ENCODE measurements at regions not wholly inside any gene's neighbourhood (a gene's known extent, or its start where the extent isn't known, plus 50 kb on each side); places are given as distances from the start of the nearest gene placed in this dataset.

DNA sequence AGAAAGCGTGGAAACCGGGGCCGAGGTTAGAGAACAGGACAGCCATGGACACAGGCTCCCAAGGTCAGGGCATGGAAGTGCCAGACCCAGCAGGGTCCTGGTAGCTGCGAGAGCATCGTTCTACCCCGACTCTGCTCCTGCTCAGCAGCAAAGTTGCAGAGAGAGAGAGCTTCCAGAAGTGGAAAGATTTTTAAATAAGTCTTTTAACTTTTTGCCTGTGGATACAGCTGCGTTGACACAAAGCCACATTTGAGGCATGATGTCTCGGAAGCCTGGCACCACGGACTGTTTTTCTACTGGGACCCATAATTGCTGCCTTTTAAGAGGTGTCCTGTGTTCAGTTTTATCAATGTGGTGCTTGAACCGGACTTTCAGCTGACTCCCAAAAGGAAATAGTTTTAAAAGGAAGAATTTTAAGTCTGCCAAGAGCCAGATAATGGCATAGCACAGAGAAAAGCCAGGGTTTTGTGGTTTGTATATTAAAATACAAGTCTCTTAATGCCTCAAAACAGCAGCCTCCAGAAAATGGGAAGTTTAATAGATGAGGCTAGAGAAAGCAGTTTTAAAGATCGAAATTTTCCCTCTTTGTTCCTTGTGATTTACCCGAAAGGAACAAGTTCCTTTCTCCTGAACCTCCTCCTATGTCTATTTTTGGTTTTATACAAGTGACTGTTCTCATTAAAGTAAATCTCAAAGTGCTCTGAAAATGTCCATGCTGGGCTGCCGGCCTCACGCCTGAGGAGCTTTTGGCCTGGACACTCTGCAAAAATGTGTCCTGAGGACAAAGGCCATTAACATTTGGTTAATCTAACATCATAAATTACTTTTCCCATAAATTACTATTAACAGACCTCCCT, 91.5 kb downstream of the RIN2 start:
- Mint-ChIP-seq H3K9me3 (peaks cover 5% of the 10 kb centered on the region), H3K27me3 (peaks cover 28% of the 10 kb centered on the region), H3K4me3 (no peak overlapping the region), H3K36me3 (no peaks in the 10 kb centered on the region), H3K27ac (no peak overlapping the region), H3K4me1 (no peaks in the 10 kb centered on the region)
- no peak for ATAC-seq

DNA sequence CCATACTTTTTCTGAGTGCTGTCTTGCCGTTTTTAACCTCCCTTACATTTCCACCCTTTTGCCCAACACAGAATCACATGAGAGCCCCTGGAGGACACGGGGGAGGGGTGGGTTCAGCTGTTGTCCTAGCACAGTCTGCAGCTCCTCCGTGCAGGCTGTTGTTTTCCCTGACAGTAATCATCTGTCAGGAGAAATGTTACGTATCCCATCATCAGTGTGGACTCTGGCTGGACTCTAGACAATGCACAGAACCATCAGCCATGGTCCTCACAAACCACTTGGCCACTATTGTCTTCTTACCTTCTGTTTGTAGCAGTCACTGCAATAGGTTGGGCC, 92.1 kb downstream of the RIN2 start:
- Mint-ChIP-seq H3K27ac (no peak overlapping the region), H3K36me3 (no peaks in the 10 kb centered on the region), H3K9me3 (peaks cover 2% of the 10 kb centered on the region), H3K27me3 (peaks cover 23% of the 10 kb centered on the region), H3K4me1 (no peaks in the 10 kb centered on the region), H3K4me3 (no peak overlapping the region)
- no peak for ATAC-seq

DNA sequence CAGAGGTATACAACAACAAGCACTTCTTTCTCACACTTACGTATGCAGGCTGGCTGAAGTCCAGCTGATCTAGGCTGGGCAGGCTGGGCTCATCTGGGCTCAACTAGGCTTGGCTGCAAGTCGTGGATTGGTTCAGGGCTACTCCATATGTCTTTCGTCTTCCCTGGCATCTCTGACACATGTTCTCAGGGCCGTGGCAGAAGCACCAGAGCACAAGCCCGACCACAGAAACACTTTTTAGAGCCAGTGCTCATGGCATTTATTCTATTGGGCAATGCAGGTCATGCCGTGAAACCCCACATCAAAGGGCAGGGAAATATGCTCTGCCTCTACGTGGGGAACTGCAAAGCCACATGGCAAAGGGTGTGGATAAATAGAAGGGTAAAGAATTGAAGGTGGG, 93.8 kb downstream of the RIN2 start:
- Mint-ChIP-seq H3K27ac (no peak overlapping the region), H3K4me1 (no peaks in the 10 kb centered on the region), H3K36me3 (no peaks in the 10 kb centered on the region), H3K4me3 (no peak overlapping the region), H3K9me3 (peaks cover 2% of the 10 kb centered on the region), H3K27me3 (peaks cover 7% of the 10 kb centered on the region)
- ATAC-seq = no peak

DNA sequence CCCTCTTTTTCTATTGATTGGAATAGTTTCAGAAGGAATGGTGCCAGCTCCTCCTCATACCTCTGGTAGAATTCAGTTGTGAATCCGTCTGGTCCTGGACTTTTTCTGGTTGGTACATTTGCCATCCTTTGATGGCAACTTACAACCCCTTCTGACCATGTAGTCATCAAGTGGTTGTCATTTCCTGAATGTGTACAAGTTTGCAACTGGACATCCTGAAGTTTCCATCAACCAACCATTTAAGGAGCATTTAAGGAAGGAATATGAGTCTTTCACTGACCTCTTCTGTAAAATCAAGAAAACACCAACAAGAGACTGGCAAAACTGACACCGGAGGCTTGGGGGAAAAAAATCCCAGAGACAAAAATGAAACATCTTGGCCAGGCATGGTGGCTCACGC, 97.4 kb downstream of the RIN2 start:
- peaks cover 3% of the 10 kb centered on the region for H3K27me3 Mint-ChIP-seq
- ATAC-seq = no peak
- no peak overlapping the region for H3K27ac Mint-ChIP-seq
- H3K9me3 Mint-ChIP-seq = peaks cover 2% of the 10 kb centered on the region
- H3K4me1 Mint-ChIP-seq = no peaks in the 10 kb centered on the region
- H3K36me3 Mint-ChIP-seq = no peaks in the 10 kb centered on the region
- no peak overlapping the region for H3K4me3 Mint-ChIP-seq

DNA sequence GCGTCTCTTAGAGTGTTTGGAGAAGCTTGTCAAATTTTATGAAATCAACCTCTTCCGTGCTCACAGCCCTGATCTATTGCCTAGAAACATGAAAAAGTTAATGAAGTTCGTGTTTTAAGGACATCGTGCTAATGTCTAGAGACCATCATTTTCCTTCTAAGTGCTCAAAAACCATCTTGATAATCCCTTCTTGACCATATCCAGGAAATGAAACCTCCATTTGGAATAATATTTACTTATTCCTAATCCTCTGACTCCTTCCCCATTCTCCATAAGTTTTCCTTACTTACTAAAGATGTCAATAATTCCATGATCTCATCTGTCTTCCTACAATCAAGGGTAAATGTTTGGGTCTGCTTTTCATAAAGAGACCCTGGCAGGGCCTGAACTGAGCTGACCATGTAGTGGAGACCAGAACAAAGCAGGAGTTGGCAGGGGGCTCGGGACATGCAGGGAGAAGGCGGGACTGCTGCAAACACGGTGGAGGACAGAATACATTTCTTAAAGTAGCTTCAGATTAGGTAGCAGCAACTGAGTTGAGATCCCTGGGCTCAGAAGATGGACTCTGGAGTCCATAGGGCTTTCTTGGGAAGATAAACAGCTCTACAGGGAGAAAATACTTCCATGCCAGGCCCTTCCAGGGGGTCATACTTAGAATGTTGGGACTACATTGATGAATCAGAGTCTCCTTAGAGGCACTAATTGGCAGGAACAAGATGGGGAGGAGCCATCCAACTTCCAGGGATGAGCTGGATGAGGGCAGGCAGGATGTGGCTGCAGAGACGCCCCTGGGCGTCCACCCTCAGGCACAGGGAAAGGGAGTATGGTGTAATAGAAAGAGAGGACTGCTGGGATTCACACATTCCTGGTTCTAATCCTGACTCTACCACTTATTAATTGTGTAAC, 100.7 kb downstream of the RIN2 start:
- no peak for ATAC-seq
- H3K9me3 Mint-ChIP-seq = peaks cover 2% of the 10 kb centered on the region
- H3K36me3 Mint-ChIP-seq = no peaks in the 10 kb centered on the region
- peaks cover 22% of the 10 kb centered on the region for H3K27me3 Mint-ChIP-seq
- no peak overlapping the region for H3K4me3 Mint-ChIP-seq
- H3K4me1 Mint-ChIP-seq = no peaks in the 10 kb centered on the region
- H3K27ac Mint-ChIP-seq = no peak overlapping the region

DNA sequence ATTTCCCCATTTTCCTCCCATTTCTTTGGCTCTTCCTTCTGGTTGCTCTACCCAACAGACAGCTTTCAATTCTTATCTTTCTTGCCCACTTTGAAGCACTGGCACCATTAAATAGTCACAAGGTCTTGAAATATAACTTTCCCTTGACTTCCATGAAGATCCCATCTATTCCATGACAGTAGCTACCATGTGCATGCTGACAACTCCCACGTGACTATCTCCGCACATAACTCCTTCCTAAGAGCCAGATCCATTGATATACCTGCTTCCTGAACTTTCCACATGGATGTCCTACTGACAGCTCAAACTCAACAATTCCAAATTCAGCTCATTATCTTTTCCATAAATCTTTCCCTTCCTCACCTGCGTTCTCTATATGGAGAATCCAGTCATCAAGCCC, 101.4 kb downstream of the RIN2 start:
- H3K9me3 Mint-ChIP-seq = peaks cover under 1% of the 10 kb centered on the region
- no peak overlapping the region for H3K4me3 Mint-ChIP-seq
- no peaks in the 10 kb centered on the region for H3K4me1 Mint-ChIP-seq
- no peak overlapping the region for H3K27ac Mint-ChIP-seq
- ATAC-seq = no peak
- no peaks in the 10 kb centered on the region for H3K36me3 Mint-ChIP-seq
- H3K27me3 Mint-ChIP-seq = peaks cover 22% of the 10 kb centered on the region

DNA sequence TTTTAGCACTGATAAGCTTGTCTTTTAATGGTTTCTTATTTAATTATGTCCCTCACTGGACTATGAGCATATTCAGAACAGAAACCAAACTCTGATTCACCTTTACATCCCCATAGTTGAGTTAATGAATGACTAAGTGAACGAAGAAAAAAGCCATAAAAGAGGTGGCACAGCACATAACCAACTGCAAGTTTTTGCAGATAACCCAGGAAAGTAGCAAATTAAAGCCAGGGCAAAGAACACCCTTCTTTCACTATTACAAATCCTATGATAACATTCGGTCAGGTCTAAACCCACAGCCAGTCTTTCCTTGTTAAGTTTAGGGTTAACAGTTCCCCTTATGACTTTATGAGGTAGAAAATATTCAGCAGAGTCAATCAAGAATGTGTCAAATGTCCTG, 102.7 kb downstream of the RIN2 start:
- peaks cover 22% of the 10 kb centered on the region for H3K27me3 Mint-ChIP-seq
- H3K9me3 Mint-ChIP-seq = no peaks in the 10 kb centered on the region
- no peaks in the 10 kb centered on the region for H3K4me1 Mint-ChIP-seq
- no peak for ATAC-seq
- no peak overlapping the region for H3K4me3 Mint-ChIP-seq
- no peak overlapping the region for H3K27ac Mint-ChIP-seq
- H3K36me3 Mint-ChIP-seq = no peaks in the 10 kb centered on the region

DNA sequence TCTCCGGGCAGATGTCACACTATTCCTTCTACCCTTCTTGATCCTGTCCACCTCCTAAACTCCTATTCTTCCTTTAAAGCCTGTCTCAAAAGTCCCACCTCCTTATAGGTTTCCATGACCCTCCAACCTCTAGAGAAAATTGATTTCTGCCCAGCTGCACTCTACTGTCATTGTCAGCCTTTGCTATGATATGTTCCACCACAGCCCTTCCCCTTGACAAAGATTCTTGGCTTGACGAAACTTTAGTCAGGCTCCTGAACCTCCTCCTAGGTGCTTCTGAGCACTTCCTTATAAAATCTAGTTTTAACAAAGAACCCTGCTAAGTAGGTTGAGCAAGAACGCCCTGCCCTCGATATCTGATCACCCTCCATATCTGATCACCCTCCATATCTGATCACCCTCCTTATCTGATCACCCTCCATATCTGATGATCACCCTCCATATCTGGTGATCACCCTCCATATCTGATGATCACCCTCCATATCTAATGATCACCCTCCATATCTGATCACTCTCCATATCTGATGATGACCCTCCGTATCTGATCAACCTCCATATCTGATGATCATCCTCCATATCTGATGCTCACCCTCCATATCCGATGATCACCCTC, 103.2 kb downstream of the RIN2 start:
- H3K4me1 Mint-ChIP-seq = no peaks in the 10 kb centered on the region
- H3K27ac Mint-ChIP-seq = no peak overlapping the region
- no peak for ATAC-seq
- no peaks in the 10 kb centered on the region for H3K36me3 Mint-ChIP-seq
- no peak overlapping the region for H3K4me3 Mint-ChIP-seq
- peaks cover 22% of the 10 kb centered on the region for H3K27me3 Mint-ChIP-seq
- H3K9me3 Mint-ChIP-seq = no peaks in the 10 kb centered on the region

DNA sequence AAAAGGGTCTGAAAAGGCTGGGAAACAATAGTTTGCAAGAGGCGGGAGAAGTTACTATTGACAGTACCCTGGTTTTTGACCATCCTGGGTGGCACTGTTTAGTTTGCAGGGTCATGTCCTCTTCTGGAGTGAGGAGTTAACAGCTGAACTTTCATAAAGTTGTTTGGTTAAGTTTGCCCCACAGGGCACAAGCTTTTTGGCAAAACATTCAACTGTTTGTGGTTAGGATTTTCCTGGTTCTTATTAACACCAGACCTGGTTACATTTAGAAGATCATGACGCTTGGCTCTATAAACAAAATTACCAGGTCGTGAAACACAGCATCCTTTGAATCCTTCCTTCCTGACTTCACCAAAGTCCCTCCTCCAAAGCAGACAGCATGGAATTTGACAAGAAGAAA, 106.1 kb downstream of the RIN2 start:
- Mint-ChIP-seq H3K27me3 (peaks cover 33% of the 10 kb centered on the region), H3K36me3 (no peaks in the 10 kb centered on the region), H3K27ac (no peak overlapping the region), H3K9me3 (no peaks in the 10 kb centered on the region), H3K4me1 (no peaks in the 10 kb centered on the region), H3K4me3 (no peak overlapping the region)
- ATAC-seq = no peak

DNA sequence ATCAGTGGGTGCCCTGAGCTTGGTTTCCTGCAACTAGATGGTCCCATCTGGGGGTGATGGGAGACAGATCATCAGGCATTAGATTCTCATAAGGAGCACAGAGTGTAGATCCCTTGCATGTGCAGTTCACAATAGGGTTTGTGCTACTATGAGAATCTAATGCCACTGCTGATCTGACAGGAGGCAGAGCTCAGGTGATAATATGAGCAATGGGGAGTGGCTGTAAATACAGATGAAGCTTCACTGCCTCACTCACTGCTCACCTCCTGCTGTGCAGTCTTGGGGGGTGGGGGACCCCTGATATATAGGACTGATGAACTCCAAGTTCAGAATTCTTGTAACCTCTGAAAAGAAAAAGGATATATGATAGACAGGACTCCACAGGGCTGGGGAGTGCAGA, 108.0 kb downstream of the RIN2 start:
- Mint-ChIP-seq H3K27ac (no peak overlapping the region), H3K4me3 (no peak overlapping the region), H3K36me3 (no peaks in the 10 kb centered on the region), H3K4me1 (no peaks in the 10 kb centered on the region), H3K27me3 (peaks cover 23% of the 10 kb centered on the region), H3K9me3 (no peaks in the 10 kb centered on the region)
- no peak for ATAC-seq

DNA sequence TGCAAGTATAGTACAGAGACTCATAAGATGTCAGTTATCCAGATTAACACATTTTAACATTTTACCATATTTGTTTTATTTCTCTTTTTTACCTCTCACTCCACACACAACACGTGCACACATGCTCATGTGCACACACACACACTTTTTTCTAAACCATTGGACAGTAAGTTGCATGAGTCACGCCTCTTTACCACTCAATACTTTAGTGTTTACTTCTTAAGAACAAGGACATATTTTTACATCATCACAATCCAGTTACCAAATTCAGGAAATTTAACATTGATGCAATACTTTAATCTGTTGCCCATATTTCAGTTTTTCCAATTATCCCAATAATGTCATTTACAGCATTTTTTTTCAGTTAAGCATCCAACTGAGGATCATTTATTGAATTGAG, 109.0 kb downstream of the RIN2 start:
- Mint-ChIP-seq H3K27ac (no peak overlapping the region), H3K9me3 (peaks cover 4% of the 10 kb centered on the region), H3K27me3 (peaks cover 13% of the 10 kb centered on the region), H3K4me3 (no peak overlapping the region), H3K36me3 (no peaks in the 10 kb centered on the region), H3K4me1 (no peaks in the 10 kb centered on the region)
- ATAC-seq = no peak

DNA sequence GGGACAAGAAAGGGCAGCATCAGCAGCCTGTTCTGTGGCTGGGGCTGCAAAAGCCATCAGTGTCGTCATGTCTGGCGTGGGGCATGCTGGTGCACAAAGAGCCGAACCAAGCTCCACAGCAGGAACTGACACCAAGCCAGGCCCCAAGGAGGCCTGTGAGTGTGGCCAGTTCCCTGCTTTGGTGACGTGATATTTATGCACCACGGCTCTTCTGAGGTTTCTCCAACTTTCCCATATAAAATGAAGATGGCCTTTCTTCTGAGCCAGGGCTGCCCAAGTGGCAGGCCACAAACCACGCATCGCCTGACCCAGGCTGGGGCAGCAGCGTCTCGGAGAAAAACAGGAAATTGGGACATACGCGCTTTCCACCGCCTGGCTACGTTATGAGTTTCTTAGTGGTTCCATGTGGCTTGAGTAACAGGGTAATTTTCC, 109.9 kb downstream of the RIN2 start:
- Mint-ChIP-seq H3K36me3 (no peaks in the 10 kb centered on the region), H3K27me3 (peaks cover 11% of the 10 kb centered on the region), H3K4me3 (no peak overlapping the region), H3K27ac (no peak overlapping the region), H3K9me3 (peaks cover 9% of the 10 kb centered on the region), H3K4me1 (no peaks in the 10 kb centered on the region)
- ATAC-seq = no peak

DNA sequence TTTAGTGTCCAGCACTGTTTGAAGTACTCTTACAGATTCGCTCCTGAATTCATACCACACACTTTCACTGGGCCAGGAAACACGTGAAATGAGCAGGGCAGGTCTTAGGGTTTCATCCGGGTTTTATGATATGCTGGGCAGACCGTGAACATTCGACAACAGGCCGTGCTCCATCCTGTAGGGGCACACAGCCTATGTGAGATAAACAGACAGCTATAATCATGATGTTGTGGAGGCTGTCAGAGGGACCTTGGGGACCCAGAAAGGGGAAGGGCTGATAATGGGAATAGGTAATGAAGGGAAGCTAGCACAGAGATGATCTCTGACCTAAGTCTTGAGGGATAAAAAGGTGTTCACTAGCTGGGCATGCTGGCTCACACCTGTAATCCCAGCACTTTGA, 110.4 kb downstream of the RIN2 start:
- H3K27ac Mint-ChIP-seq = no peak overlapping the region
- H3K4me1 Mint-ChIP-seq = no peaks in the 10 kb centered on the region
- peaks cover 11% of the 10 kb centered on the region for H3K27me3 Mint-ChIP-seq
- ATAC-seq = no peak
- H3K36me3 Mint-ChIP-seq = no peaks in the 10 kb centered on the region
- peaks cover 9% of the 10 kb centered on the region for H3K9me3 Mint-ChIP-seq
- H3K4me3 Mint-ChIP-seq = no peak overlapping the region

DNA sequence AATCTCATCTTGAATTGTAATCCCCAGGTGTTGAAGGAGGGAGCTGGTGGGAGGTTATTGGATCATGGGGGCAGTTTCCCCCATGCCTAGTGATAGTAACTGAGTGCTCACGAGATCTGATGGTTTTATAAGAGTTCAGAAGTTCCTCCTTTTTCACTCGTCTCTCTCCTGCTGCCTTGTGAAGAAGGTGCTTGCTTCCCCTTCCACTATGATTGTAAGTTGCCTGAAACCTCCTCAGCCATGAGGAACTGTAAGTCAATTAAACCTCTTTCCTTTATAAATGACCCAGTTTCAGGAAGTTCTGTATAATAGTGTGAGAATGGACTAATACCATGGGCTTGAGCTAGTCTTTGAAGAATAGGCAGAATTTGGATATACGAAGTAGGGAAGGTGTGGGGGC, 113.9 kb downstream of the RIN2 start:
- Mint-ChIP-seq H3K4me1 (peaks cover 10% of the 10 kb centered on the region), H3K36me3 (no peaks in the 10 kb centered on the region), H3K27ac (no peak overlapping the region), H3K9me3 (peaks cover 15% of the 10 kb centered on the region), H3K4me3 (no peak overlapping the region), H3K27me3 (peaks cover 11% of the 10 kb centered on the region)
- ATAC-seq = no peak

DNA sequence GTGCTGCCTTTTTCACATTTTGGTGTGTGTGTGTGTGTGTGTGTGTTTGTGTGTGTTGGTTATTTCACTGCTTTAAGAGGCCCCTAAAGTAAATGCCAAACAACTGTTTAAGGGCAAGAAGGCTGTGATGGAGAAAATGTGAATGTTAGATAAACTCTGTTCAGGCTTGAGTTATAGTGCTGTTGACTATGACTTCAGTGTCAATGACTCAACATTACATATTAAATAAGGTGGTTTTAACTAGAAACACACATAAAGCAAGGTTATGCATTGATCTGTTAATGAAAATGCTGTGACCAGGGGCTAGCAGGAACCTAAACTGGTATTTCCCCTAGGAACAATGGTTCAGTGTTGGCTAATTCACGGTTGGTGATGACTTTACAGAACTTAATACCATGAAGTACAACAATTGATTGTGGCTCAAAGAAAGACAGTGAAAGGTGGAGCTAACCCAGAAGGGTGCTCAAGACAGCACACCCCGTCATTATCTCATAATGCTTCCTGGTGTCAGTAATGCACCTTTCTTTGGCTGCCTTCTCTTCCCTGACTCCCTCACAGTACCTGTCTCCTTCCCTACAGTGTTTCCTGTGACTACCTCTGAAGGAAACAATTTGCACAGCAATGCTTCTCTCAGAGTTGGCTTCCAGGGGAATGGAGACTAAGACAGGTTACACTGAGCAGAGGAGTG, 116.1 kb downstream of the RIN2 start:
- no peak for ATAC-seq
- H3K4me1 Mint-ChIP-seq = peaks cover 10% of the 10 kb centered on the region
- H3K36me3 Mint-ChIP-seq = no peaks in the 10 kb centered on the region
- no peak overlapping the region for H3K27ac Mint-ChIP-seq
- no peaks in the 10 kb centered on the region for H3K27me3 Mint-ChIP-seq
- peaks cover 15% of the 10 kb centered on the region for H3K9me3 Mint-ChIP-seq
- H3K4me3 Mint-ChIP-seq = no peak overlapping the region
